VCaP (cell line): ENCODE measurements at regions not wholly inside any gene's neighbourhood (a gene's known extent, or its start where the extent isn't known, plus 50 kb on each side); places are given as distances from the start of the nearest gene placed in this dataset.

Experiments
- H3K27ac ChIP-seq: fragments of 450-650 bp; 2 replicates; pipeline ENCODE4 v1.5.1; 2017
- CTCF ChIP-seq: fragments of 450-650 bp; conservative IDR thresholded peaks from 2 replicates; pipeline ENCODE4 v1.5.1; 2017; ENCODE audit warnings: mild to moderate bottlenecking, moderate library complexity

- no peak for TF ChIP-seq CTCF
- no peak overlapping the region for H3K27ac ChIP-seq
These were observed 166.3 kb downstream of the ETS2 start for GRCh38 chr21:38972078-38972477.

- no peak overlapping the region for H3K27ac ChIP-seq
- TF ChIP-seq CTCF, result no peak
These were observed 165.0 kb downstream of the ETS2 start for GRCh38 chr21:38970765-38971164.

- H3K27ac ChIP-seq, result no peak overlapping the region
- TF ChIP-seq CTCF, result no peak
These were observed 163.3 kb downstream of the ETS2 start for GRCh38 chr21:38968887-38969543.

- H3K27ac ChIP-seq, result no peak overlapping the region
- no peak for TF ChIP-seq CTCF
These were observed 160.3 kb downstream of the ETS2 start for GRCh38 chr21:38965910-38966504.

- no peak overlapping the region for H3K27ac ChIP-seq
These were observed 159.5 kb downstream of the ETS2 start for GRCh38 chr21:38965241-38965640.

GRCh38 chr21:38963006-38963405 lies 157.3 kb downstream of the ETS2 start:
- no peak overlapping the region for H3K27ac ChIP-seq
- no peak for TF ChIP-seq CTCF

More at GRCh38 chr21:38965241-38965640, 159.5 kb downstream of the ETS2 start:
- TF ChIP-seq CTCF, result no peak

- TF ChIP-seq CTCF, result no peak
- no peak overlapping the region for H3K27ac ChIP-seq
These were observed 154.5 kb downstream of the ETS2 start for GRCh38 chr21:38960251-38960650.
